ENCODE measurements at regions not wholly inside any gene's neighbourhood (a gene's known extent, or its start where the extent isn't known, plus 50 kb on each side); places are given as distances from the start of the nearest gene placed in this dataset.

DNA sequence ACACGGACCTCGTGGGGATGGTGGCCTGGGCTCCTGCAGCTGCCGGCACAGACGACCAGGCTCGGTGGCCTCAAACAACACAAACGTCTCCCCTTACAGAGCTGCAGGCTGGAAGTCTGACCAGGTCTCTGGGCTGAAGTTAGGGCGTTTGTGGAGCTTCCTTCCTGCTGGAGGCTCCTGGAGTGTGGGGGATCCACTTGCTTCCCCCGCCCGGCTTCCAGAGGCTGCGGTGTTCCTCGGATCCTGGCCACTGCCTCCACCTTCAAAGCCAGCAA lies 313.5 kb downstream of the CTTN start:
- intact Hi-C loops (cut with micrococcal nuclease; ENCODE audit: unreplicated experiment) = no loop called here
- CTCF ChIA-PET = no interaction called here

GRCh38 chr11:70712471-70712870 lies 314.1 kb downstream of the CTTN start:
- intact Hi-C loops (cut with micrococcal nuclease; ENCODE audit: unreplicated experiment) = no loop called here
- H3K4me3 Mint-ChIP-seq (ENCODE audit: unreplicated experiment) = no peak overlapping the region
- Histone ChIP-seq H3K4me3 (ENCODE audit: low read depth, low read length) (no peak overlapping the region), H3K27me3 (replicated peaks; ENCODE audit: control insufficient read depth, insufficient read depth, low read length) (no peaks in the 10 kb centered on the region), H3K36me3 (ENCODE audit: control insufficient read depth, insufficient read depth, low read length) (no peaks in the 10 kb centered on the region; the same call in 1 of the 2 replicates), H3K9me3 (no peaks in the 10 kb centered on the region), H3K4me1 (0 out of 2 replicates have a peak, but pooled peaks cover 4% of the 10 kb centered on the region)
- no peak for DNase-seq
- H3K27me3 Mint-ChIP-seq (ENCODE audit: insufficient read depth, unreplicated experiment) = no peaks in the 10 kb centered on the region
- H3K9me3 Mint-ChIP-seq (ENCODE audit: unreplicated experiment) = no peaks in the 10 kb centered on the region
- CTCF ChIA-PET = no interaction called here
- peaks cover 54% of the 10 kb centered on the region for H3K36me3 Mint-ChIP-seq (ENCODE audit: insufficient read depth, unreplicated experiment)
- TF ChIP-seq, protein P1, sequence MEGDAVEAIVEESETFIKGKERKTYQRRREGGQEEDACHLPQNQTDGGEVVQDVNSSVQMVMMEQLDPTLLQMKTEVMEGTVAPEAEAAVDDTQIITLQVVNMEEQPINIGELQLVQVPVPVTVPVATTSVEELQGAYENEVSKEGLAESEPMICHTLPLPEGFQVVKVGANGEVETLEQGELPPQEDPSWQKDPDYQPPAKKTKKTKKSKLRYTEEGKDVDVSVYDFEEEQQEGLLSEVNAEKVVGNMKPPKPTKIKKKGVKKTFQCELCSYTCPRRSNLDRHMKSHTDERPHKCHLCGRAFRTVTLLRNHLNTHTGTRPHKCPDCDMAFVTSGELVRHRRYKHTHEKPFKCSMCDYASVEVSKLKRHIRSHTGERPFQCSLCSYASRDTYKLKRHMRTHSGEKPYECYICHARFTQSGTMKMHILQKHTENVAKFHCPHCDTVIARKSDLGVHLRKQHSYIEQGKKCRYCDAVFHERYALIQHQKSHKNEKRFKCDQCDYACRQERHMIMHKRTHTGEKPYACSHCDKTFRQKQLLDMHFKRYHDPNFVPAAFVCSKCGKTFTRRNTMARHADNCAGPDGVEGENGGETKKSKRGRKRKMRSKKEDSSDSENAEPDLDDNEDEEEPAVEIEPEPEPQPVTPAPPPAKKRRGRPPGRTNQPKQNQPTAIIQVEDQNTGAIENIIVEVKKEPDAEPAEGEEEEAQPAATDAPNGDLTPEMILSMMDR (IDR thresholded peaks at IDR 0.05; ENCODE audit: insufficient read depth in 1 of 2, low read depth in 1 of 2, low read length in 1 of 2, severe bottlenecking in 1 of 2, unreplicated experiment in 1 of 2) = no peak
- POLR2A ChIA-PET = no interaction called here
- no TSS peak for BruUV-seq (replicated peaks)
- no peak overlapping the region for H3K27ac Mint-ChIP-seq (ENCODE audit: unreplicated experiment)
- peaks cover 12% of the 10 kb centered on the region for H3K4me1 Mint-ChIP-seq (ENCODE audit: low read depth, unreplicated experiment)

More for the DNA sequence above, 313.5 kb downstream of the CTTN start:
- no peaks in the 10 kb centered on the region; the same call in 1 of the 2 replicates for H3K36me3 ChIP-seq (ENCODE audit: control insufficient read depth, insufficient read depth, low read length)
- H3K27me3 ChIP-seq (replicated peaks; ENCODE audit: control insufficient read depth, insufficient read depth, low read length) = no peaks in the 10 kb centered on the region
- no peak for DNase-seq
- Mint-ChIP-seq H3K9me3 (ENCODE audit: unreplicated experiment) (no peaks in the 10 kb centered on the region), H3K4me1 (ENCODE audit: low read depth, unreplicated experiment) (peaks cover 12% of the 10 kb centered on the region), H3K4me3 (ENCODE audit: unreplicated experiment) (no peak overlapping the region), H3K27ac (ENCODE audit: unreplicated experiment) (no peak overlapping the region), H3K27me3 (ENCODE audit: insufficient read depth, unreplicated experiment) (no peaks in the 10 kb centered on the region), H3K36me3 (ENCODE audit: insufficient read depth, unreplicated experiment) (peaks cover 48% of the 10 kb centered on the region)
- H3K9me3 ChIP-seq = no peaks in the 10 kb centered on the region
- H3K4me3 ChIP-seq (ENCODE audit: low read depth, low read length) = no peak overlapping the region
- no TSS peak for BruUV-seq (replicated peaks)
- POLR2A ChIA-PET = no interaction called here
- 0 out of 2 replicates have a peak, but pooled peaks cover 4% of the 10 kb centered on the region for H3K4me1 ChIP-seq
- TF ChIP-seq, protein P1 (IDR thresholded peaks at IDR 0.05; ENCODE audit: insufficient read depth in 1 of 2, low read depth in 1 of 2, low read length in 1 of 2, severe bottlenecking in 1 of 2, unreplicated experiment in 1 of 2) = no peak

DNA sequence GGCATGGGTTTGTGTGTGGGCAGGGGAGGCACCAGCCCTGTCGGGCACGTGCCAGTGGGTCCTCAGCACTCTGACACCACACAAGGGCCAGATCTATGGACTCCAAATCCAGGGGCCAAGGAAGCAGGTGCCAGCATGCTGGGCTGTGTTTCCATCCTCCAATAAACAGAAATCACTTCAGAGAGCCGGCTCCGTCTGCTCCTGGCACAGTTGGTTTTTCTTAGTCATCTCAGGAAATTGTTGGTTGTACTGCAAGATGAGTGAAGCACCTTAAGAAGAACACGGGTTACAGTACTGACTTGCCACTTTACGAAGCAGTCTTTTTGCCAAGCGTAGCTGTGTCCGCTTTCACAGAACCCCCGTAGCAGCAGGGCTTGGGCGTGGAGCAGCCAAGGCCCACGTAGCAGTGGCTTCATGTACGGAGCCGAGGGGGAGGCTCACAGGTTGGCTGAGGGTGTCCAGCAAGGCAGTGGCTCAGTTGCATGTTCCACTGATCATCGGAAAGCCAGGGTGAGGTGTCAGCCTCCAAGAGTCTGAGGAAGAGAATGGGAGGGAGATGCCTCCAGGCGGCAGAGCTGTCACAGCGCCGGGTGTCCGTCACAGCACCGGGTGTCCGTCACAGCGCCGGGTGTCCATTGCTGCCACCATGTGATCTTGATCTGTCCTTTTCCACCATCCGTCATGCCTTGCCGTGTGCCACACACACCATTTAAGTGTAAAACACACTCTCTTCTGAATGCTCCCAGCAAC lies 314.9 kb downstream of the CTTN start:
- Histone ChIP-seq H3K9me3 (no peaks in the 10 kb centered on the region), H3K27me3 (replicated peaks; ENCODE audit: control insufficient read depth, insufficient read depth, low read length) (no peaks in the 10 kb centered on the region), H3K4me3 (ENCODE audit: low read depth, low read length) (no peak overlapping the region), H3K4me1 (0 out of 2 replicates have a peak, but pooled peaks cover 4% of the 10 kb centered on the region), H3K36me3 (ENCODE audit: control insufficient read depth, insufficient read depth, low read length) (no peaks in the 10 kb centered on the region; the same call in 1 of the 2 replicates)
- TF ChIP-seq, protein P1 (IDR thresholded peaks at IDR 0.05; ENCODE audit: insufficient read depth in 1 of 2, low read depth in 1 of 2, low read length in 1 of 2, severe bottlenecking in 1 of 2, unreplicated experiment in 1 of 2) = no peak
- Mint-ChIP-seq H3K4me1 (ENCODE audit: low read depth, unreplicated experiment) (peaks cover 12% of the 10 kb centered on the region), H3K27ac (ENCODE audit: unreplicated experiment) (no peak overlapping the region), H3K27me3 (ENCODE audit: insufficient read depth, unreplicated experiment) (no peaks in the 10 kb centered on the region), H3K4me3 (ENCODE audit: unreplicated experiment) (no peak overlapping the region), H3K9me3 (ENCODE audit: unreplicated experiment) (no peaks in the 10 kb centered on the region), H3K36me3 (ENCODE audit: insufficient read depth, unreplicated experiment) (peaks cover 55% of the 10 kb centered on the region)
- CTCF ChIA-PET = no interaction called here
- BruUV-seq (replicated peaks) = no TSS peak
- POLR2A ChIA-PET = no interaction called here
- intact Hi-C loops (cut with micrococcal nuclease; ENCODE audit: unreplicated experiment) = no loop called here
- no peak for DNase-seq

Measured in Caco-2 (cell line).